ENCODE measurements at regions not wholly inside any gene's neighbourhood (a gene's known extent, or its start where the extent isn't known, plus 50 kb on each side); places are given as distances from the start of the nearest gene placed in this dataset.

DNA sequence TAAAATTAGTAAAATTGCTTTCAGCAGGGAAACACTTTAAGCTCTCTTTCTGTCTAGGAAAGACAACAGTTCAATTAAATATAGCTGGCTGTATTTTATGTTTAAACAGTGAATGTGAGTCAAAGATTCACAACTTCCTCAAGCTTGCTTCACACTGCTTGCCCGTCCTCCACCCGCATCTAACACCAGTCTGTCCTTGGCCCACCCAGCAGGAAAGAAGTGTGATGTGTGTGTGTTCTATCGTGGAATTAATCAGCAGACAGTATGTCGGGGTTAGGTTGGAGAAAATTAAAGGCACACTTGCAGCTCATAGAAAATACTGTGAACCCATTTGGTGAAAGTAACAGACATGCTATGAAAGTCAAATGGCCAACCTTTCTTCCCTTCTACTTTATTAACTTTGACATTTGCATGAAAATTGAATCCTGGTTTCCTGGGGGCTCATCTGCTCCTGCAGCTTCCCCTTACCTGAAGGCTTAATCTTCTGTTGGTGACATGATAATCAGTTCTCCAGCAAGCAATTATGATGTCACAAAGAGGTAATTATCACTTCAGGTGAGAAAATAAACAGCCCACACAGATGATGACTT is 182.0 kb downstream of the UXS1 start:
- WGBS, 2 donors, result 58 to 62% methylated on average over 4 of the region's 4 CpGs
- ATAC-seq, result no peak
- TF ChIP-seq, protein P1, sequence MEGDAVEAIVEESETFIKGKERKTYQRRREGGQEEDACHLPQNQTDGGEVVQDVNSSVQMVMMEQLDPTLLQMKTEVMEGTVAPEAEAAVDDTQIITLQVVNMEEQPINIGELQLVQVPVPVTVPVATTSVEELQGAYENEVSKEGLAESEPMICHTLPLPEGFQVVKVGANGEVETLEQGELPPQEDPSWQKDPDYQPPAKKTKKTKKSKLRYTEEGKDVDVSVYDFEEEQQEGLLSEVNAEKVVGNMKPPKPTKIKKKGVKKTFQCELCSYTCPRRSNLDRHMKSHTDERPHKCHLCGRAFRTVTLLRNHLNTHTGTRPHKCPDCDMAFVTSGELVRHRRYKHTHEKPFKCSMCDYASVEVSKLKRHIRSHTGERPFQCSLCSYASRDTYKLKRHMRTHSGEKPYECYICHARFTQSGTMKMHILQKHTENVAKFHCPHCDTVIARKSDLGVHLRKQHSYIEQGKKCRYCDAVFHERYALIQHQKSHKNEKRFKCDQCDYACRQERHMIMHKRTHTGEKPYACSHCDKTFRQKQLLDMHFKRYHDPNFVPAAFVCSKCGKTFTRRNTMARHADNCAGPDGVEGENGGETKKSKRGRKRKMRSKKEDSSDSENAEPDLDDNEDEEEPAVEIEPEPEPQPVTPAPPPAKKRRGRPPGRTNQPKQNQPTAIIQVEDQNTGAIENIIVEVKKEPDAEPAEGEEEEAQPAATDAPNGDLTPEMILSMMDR (IDR thresholded peaks at IDR 0.05), result no peak
- no peak for TF ChIP-seq POLR2A (IDR thresholded peaks at IDR 0.05)
- Histone ChIP-seq H3K4me1 (no peaks in the 10 kb centered on the region), H3K4me3 (no peak overlapping the region), H3K36me3 (replicated peaks in 1 of 2; ENCODE audit: insufficient read depth in 1 of 2, low read depth in 2 of 2) (no peaks in the 10 kb centered on the region), H3K27ac (no peak overlapping the region), H3K9me3 (peaks cover 0 to 8% (median 0%) of the 10 kb centered on the region in 3 donors), H3K27me3 (no peaks in the 10 kb centered on the region)
- no peak for DNase-seq
- intact Hi-C loops (cut with DNase I), result no loop called here

DNA sequence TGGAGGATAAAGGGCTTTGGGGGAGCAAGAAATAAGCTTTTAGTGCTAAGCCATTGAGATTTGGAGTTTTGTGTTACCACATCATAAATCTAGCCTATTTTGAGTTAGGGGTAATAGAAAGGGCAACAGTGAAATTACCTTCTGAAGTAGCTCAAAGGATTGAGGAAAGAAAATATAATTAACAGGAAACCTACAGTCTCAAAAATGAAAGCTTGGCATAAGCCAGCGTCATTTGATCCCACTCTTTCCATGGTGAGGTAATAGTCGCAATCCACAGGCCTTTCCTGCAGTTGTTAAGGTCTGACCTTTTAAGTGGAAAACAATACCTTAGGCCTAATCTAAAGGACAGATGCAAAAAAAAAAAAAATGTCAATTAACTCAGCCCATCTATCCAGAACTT is 182.7 kb downstream of the UXS1 start:
- no peaks in the 10 kb centered on the region for H3K4me1 ChIP-seq
- TF ChIP-seq, protein P1 (IDR thresholded peaks at IDR 0.05), result no peak
- no peak for TF ChIP-seq POLR2A (IDR thresholded peaks at IDR 0.05)
- no peak overlapping the region for H3K4me3 ChIP-seq
- peaks cover 0 to 8% (median 0%) of the 10 kb centered on the region in 3 donors for H3K9me3 ChIP-seq
- DNase-seq (no peak), ATAC-seq (no peak)
- H3K27ac ChIP-seq, result no peak overlapping the region
- no peaks in the 10 kb centered on the region for H3K36me3 ChIP-seq (replicated peaks in 1 of 2; ENCODE audit: insufficient read depth in 1 of 2, low read depth in 2 of 2)
- no peaks in the 10 kb centered on the region for H3K27me3 ChIP-seq
- WGBS, 2 donors, result 87 to 95% methylated on average over 2 of the region's 2 CpGs
- intact Hi-C loops (cut with DNase I), result no loop called here

DNA sequence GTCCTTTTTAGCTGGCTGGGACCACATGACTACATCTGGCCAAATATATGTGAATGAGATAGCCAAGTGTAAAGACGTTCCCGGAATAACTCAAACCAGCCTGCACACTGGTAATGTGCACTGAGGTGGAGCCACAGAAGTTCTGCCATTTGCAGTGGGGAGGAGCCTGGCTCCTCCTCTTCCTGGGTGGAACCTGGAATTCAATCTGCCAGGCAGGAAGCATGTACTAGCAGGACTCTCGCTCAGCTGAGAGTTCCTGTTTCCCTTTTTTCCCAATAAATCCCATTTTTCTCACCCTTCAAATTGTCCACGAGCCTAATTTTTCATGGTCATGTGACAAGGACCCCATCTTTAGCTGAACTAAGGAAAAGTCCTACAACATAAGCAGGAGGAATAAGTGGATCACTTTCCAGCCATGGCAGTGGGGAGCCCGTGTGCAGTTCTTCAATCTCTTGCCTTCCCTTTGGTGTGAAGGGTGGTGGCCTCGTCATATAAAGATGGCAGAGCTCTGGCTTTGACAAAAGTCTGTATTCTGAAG is 183.2 kb downstream of the UXS1 start:
- H3K9me3 ChIP-seq, result peaks cover 0 to 8% (median 0%) of the 10 kb centered on the region in 3 donors
- WGBS, 2 donors, result 77 to 81% methylated on average over 6 of the region's 6 CpGs
- no peak for DNase-seq
- H3K27me3 ChIP-seq, result no peaks in the 10 kb centered on the region
- intact Hi-C loops (cut with DNase I), result no loop called here
- no peaks in the 10 kb centered on the region for H3K4me1 ChIP-seq
- TF ChIP-seq POLR2A (IDR thresholded peaks at IDR 0.05), result no peak
- TF ChIP-seq, protein P1 (IDR thresholded peaks at IDR 0.05), result no peak
- no peak overlapping the region for H3K4me3 ChIP-seq
- no peak overlapping the region for H3K27ac ChIP-seq
- no peak for ATAC-seq
- H3K36me3 ChIP-seq (replicated peaks in 1 of 2; ENCODE audit: insufficient read depth in 1 of 2, low read depth in 2 of 2), result no peaks in the 10 kb centered on the region

DNA sequence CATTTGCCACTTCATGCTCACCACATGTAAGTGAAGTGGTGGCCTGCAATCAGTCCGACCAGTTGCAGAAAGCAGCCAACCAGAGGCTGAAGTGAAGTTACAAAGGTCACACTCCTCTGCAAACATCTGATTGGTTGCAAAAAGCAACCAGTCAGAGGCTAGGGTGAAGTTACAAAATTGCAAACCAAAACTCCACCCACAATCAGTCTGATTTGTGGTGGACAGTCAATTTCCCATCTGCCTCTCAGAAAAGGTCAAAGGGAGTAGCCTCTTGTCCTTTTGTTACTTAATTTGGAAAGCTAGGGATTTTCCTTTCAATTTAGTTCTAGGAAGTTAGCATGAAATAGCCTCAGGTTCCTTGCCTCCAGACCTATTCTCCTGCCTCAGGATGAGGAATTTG is 185.0 kb downstream of the UXS1 start:
- no peak for ATAC-seq
- intact Hi-C loops (cut with DNase I), result no loop called here
- Histone ChIP-seq H3K27ac (no peak overlapping the region), H3K27me3 (no peaks in the 10 kb centered on the region), H3K36me3 (replicated peaks in 1 of 2; ENCODE audit: insufficient read depth in 1 of 2, low read depth in 2 of 2) (no peaks in the 10 kb centered on the region), H3K4me1 (no peaks in the 10 kb centered on the region), H3K4me3 (no peak overlapping the region), H3K9me3 (peaks cover 0 to 8% (median 0%) of the 10 kb centered on the region in 3 donors)
- no peak for DNase-seq
- TF ChIP-seq, protein P1 (IDR thresholded peaks at IDR 0.05), result no peak
- 68 to 83% methylated on average over 1 of the region's 1 CpG for WGBS, 2 donors

DNA sequence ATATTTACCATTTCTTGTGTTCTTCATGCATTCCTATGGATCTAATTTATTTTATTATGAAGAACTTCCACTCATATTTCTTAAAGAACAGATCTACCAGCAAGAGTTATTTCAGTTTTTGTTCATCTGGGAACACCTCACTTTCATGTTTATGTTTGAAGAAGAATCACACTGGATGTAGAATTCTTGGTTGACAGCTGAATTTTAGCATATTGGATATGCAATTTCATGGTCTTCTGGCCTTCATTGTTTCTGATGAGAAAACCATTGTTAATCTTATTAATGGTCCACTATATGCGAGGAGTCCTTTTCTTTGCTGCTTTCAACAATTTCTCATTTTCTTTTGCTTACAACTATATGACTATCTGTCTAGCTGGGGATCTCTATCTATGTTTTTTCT is 189.2 kb downstream of the UXS1 start:
- Histone ChIP-seq H3K4me3 (no peak overlapping the region), H3K4me1 (no peaks in the 10 kb centered on the region), H3K9me3 (peaks cover 0 to 8% (median 0%) of the 10 kb centered on the region in 3 donors), H3K27ac (no peak overlapping the region), H3K27me3 (no peaks in the 10 kb centered on the region), H3K36me3 (replicated peaks in 1 of 2; ENCODE audit: insufficient read depth in 1 of 2, low read depth in 2 of 2) (no peaks in the 10 kb centered on the region)
- ATAC-seq (no peak), DNase-seq (no peak)
- intact Hi-C loops (cut with DNase I), result no loop called here
- 80 to 95% methylated on average over 1 of the region's 1 CpG for WGBS, 2 donors
- TF ChIP-seq POLR2A (IDR thresholded peaks at IDR 0.05), result no peak
- TF ChIP-seq, protein P1 (IDR thresholded peaks at IDR 0.05), result no peak
